GM23338 (cell line): ENCODE measurements at regions not wholly inside any gene's neighbourhood (a gene's known extent, or its start where the extent isn't known, plus 50 kb on each side); places are given as distances from the start of the nearest gene placed in this dataset.

Experiments
- ATAC-seq: fragments of 200-7000 bp; cut with Tn5 transposase; 3 replicates; pipeline ENCODE4 v1.9.1; 2020
- DNase-seq: peaks from one replicate; pipeline ENCODE4 v3.0.0-alpha.2; 2015; ENCODE audit warnings: low spot score
- H2AFZ ChIP-seq: fragments of 200-600 bp; sonication (generic); 2 replicates; pipeline ENCODE4 v1.8.0; 2016; ENCODE audit warnings: antibody characterized with exemption, mild to moderate bottlenecking, moderate library complexity
- H3F3A ChIP-seq: fragments of 200-600 bp; sonication (generic); replicated peaks from 2 replicates; pipeline ENCODE4 v1.8.0; 2017; ENCODE audit warnings: antibody characterized with exemption, mixed run types, low read depth
- H3K27ac ChIP-seq: fragments of 200-600 bp; sonication (generic); 2 replicates; pipeline ENCODE4 v1.6.1; 2016; ENCODE audit warnings: low read depth
- H3K27me3 ChIP-seq: fragments of 200-600 bp; sonication (generic); 2 replicates; pipeline ENCODE4 v1.8.0; 2016; ENCODE audit warnings: mild to moderate bottlenecking, mixed run types, moderate library complexity; ENCODE audit not compliant: insufficient read depth
- H3K36me3 ChIP-seq: fragments of 200-600 bp; sonication (generic); 2 replicates; pipeline ENCODE4 v1.8.0; 2016; ENCODE audit warnings: mild to moderate bottlenecking; ENCODE audit not compliant: insufficient read depth
- H3K4me1 ChIP-seq: fragments of 200-600 bp; sonication (generic); 2 replicates; pipeline ENCODE4 v1.8.0; 2016; ENCODE audit warnings: mild to moderate bottlenecking, moderate library complexity; ENCODE audit not compliant: insufficient read depth
- H3K4me2 ChIP-seq: fragments of 200-600 bp; sonication (generic); 2 replicates; pipeline ENCODE4 v1.7.1; 2017; ENCODE audit warnings: mixed run types
- H3K4me3 ChIP-seq: fragments of 200-600 bp; sonication (generic); 2 replicates; pipeline ENCODE4 v1.6.1; 2016; ENCODE audit warnings: mixed run types
- H3K79me2 ChIP-seq: fragments of 200-600 bp; sonication (generic); replicated peaks from 2 replicates; pipeline ENCODE4 v1.8.0; 2017; ENCODE audit warnings: mild to moderate bottlenecking; ENCODE audit not compliant: insufficient read depth
- H3K9me2 ChIP-seq: fragments of 200-600 bp; sonication (generic); 2 replicates; pipeline ENCODE4 v1.8.0; 2017; ENCODE audit not compliant: insufficient read depth
- H4K20me1 ChIP-seq: fragments of 200-600 bp; sonication (generic); replicated peaks from 2 replicates; pipeline ENCODE4 v1.8.0; 2017; ENCODE audit warnings: mild to moderate bottlenecking; ENCODE audit not compliant: insufficient read depth
- H3K27ac Mint-ChIP-seq: 2 replicates; pipeline ENCODE4 v1.8.0; 2020; ENCODE audit warnings: inconsistent platforms, mild to moderate bottlenecking, moderate library complexity, mixed read lengths
- H3K27me3 Mint-ChIP-seq: 3 replicates; pipeline ENCODE4 v1.8.0; 2022; ENCODE audit warnings: low read depth, mild to moderate bottlenecking, moderate library complexity, mixed read lengths, inconsistent platforms; ENCODE audit not compliant: insufficient read depth, poor library complexity
- H3K36me3 Mint-ChIP-seq: 3 replicates; pipeline ENCODE4 v1.8.0; 2021; ENCODE audit warnings: low read depth, mild to moderate bottlenecking, inconsistent platforms, moderate library complexity, mixed read lengths
- H3K4me1 Mint-ChIP-seq: 3 replicates; pipeline ENCODE4 v1.8.0; 2020; ENCODE audit warnings: mild to moderate bottlenecking, inconsistent platforms, mixed read lengths
- H3K4me3 Mint-ChIP-seq: 3 replicates; pipeline ENCODE4 v1.8.0; 2021; ENCODE audit warnings: moderate library complexity, mild to moderate bottlenecking, inconsistent platforms, mixed read lengths
- H3K9me3 Mint-ChIP-seq: 3 replicates; pipeline ENCODE4 v1.8.0; 2020; ENCODE audit warnings: moderate library complexity, mild to moderate bottlenecking, inconsistent platforms, mixed read lengths
- ETS1 ChIP-seq: IDR thresholded peaks from 2 replicates; pipeline ENCODE4 v1.6.1; 2016; ENCODE audit warnings: antibody characterized with exemption
- POLR2AphosphoS5 ChIP-seq: IDR thresholded peaks from 2 replicates; pipeline ENCODE4 v1.6.1; 2016; ENCODE audit warnings: antibody characterized with exemption, low read depth
- REST ChIP-seq: IDR thresholded peaks from one replicate; pipeline ENCODE4 v1.6.1; 2018; ENCODE audit warnings: antibody characterized with exemption; ENCODE audit not compliant: unreplicated experiment
- ZNF331 ChIP-seq: fragments of 250-450 bp; sonication (Bioruptor Pico); IDR thresholded peaks from 2 replicates; pipeline ENCODE4 v1.5.0; 2020; ENCODE audit warnings: low read depth, mild to moderate bottlenecking, moderate library complexity
- TF ChIP-seq, protein P1 (sequence below): fragments of 250-450 bp; sonication (Bioruptor Pico); IDR thresholded peaks from 2 replicates; pipeline ENCODE4 v1.5.0; 2020; ENCODE audit warnings: mild to moderate bottlenecking, moderate library complexity

DNA sequence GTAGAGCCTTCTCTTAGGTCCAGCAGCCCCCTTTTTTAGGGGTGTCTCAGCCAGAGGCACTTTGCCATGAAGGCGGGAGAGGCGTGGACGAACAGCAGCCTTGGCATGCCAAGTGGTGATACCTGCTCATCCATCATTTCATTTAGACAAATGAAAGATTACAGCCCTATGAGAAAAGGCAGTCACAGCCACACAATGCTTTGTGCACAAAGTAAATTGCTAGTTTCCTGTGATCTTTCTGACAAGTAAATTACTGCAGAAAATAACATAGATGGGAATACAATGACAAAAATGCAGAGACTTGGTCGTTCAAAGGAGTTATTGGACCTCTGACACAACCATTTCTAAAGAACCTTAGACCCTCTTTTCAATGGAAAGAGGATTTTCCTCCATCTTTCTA, 94.9 kb downstream of the RND3 start (continued):
- TF ChIP-seq, protein P1, sequence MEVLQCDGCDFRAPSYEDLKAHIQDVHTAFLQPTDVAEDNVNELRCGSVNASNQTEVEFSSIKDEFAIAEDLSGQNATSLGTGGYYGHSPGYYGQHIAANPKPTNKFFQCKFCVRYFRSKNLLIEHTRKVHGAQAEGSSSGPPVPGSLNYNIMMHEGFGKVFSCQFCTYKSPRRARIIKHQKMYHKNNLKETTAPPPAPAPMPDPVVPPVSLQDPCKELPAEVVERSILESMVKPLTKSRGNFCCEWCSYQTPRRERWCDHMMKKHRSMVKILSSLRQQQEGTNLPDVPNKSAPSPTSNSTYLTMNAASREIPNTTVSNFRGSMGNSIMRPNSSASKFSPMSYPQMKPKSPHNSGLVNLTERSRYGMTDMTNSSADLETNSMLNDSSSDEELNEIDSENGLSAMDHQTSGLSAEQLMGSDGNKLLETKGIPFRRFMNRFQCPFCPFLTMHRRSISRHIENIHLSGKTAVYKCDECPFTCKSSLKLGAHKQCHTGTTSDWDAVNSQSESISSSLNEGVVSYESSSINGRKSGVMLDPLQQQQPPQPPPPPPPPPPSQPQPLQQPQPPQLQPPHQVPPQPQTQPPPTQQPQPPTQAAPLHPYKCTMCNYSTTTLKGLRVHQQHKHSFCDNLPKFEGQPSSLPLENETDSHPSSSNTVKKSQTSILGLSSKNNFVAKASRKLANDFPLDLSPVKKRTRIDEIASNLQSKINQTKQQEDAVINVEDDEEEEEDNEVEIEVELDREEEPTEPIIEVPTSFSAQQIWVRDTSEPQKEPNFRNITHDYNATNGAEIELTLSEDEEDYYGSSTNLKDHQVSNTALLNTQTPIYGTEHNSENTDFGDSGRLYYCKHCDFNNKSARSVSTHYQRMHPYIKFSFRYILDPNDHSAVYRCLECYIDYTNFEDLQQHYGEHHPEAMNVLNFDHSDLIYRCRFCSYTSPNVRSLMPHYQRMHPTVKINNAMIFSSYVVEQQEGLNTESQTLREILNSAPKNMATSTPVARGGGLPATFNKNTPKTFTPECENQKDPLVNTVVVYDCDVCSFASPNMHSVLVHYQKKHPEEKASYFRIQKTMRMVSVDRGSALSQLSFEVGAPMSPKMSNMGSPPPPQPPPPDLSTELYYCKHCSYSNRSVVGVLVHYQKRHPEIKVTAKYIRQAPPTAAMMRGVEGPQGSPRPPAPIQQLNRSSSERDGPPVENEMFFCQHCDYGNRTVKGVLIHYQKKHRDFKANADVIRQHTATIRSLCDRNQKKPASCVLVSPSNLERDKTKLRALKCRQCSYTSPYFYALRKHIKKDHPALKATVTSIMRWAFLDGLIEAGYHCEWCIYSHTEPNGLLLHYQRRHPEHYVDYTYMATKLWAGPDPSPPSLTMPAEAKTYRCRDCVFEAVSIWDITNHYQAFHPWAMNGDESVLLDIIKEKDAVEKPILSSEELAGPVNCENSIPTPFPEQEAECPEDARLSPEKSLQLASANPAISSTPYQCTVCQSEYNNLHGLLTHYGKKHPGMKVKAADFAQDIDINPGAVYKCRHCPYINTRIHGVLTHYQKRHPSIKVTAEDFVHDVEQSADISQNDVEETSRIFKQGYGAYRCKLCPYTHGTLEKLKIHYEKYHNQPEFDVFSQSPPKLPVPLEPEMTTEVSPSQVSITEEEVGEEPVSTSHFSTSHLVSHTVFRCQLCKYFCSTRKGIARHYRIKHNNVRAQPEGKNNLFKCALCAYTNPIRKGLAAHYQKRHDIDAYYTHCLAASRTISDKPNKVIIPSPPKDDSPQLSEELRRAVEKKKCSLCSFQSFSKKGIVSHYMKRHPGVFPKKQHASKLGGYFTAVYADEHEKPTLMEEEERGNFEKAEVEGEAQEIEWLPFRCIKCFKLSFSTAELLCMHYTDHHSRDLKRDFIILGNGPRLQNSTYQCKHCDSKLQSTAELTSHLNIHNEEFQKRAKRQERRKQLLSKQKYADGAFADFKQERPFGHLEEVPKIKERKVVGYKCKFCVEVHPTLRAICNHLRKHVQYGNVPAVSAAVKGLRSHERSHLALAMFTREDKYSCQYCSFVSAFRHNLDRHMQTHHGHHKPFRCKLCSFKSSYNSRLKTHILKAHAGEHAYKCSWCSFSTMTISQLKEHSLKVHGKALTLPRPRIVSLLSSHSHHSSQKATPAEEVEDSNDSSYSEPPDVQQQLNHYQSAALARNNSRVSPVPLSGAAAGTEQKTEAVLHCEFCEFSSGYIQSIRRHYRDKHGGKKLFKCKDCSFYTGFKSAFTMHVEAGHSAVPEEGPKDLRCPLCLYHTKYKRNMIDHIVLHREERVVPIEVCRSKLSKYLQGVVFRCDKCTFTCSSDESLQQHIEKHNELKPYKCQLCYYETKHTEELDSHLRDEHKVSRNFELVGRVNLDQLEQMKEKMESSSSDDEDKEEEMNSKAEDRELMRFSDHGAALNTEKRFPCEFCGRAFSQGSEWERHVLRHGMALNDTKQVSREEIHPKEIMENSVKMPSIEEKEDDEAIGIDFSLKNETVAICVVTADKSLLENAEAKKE (CRISPR knock-in tag): no peak
- no peak for TF ChIP-seq POLR2AphosphoS5

DNA sequence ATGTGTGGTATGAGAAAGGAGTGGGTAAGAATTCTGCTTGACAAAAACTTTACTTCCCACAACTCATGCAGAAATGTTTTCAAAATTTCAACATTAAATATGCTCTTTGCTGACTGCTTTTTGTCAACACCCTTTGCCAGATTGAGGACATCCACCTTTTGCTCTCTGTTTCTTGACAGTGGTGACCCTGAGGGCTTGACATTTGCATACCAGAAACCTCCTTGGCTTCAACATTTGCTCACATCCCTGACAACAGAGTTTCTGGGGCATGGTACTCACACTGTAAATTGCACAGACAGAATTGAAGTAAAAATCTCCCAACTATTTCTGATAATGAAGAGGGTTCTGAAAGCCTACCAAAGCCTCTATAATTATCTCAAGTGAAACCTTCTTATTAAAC, 95.7 kb downstream of the RND3 start:
- Mint-ChIP-seq H3K36me3 (no peaks in the 10 kb centered on the region), H3K27me3 (no peaks in the 10 kb centered on the region), H3K9me3 (no peaks in the 10 kb centered on the region), H3K4me3 (no peak overlapping the region), H3K27ac (no peak overlapping the region), H3K4me1 (0 out of 3 replicates have a peak, but pooled peaks cover 3% of the 10 kb centered on the region)
- H3K27me3 ChIP-seq: no peaks in the 10 kb centered on the region
- no peaks in the 10 kb centered on the region for H3K36me3 ChIP-seq
- no peak overlapping the region for H3K4me2 ChIP-seq
- DNase-seq (no peak), ATAC-seq (no peak)
- no peaks in the 10 kb centered on the region for H4K20me1 ChIP-seq
- no peaks in the 10 kb centered on the region for H3K4me1 ChIP-seq
- peaks cover 12% of the 10 kb centered on the region for H3K9me2 ChIP-seq
- H3K79me2 ChIP-seq: no peaks in the 10 kb centered on the region
- H3K27ac ChIP-seq: no peak overlapping the region
- H3F3A ChIP-seq: no peaks in the 10 kb centered on the region
- no peak overlapping the region for H3K4me3 ChIP-seq
- H2AFZ ChIP-seq: no peak overlapping the region
- TF ChIP-seq, protein P1 (CRISPR knock-in tag): no peak
- TF ChIP-seq ZNF331 (CRISPR knock-in tag) (no peak), REST (no peak), ETS1 (no peak)
